ENCODE measurements at regions not wholly inside any gene's neighbourhood (a gene's known extent, or its start where the extent isn't known, plus 50 kb on each side); places are given as distances from the start of the nearest gene placed in this dataset.

DNA sequence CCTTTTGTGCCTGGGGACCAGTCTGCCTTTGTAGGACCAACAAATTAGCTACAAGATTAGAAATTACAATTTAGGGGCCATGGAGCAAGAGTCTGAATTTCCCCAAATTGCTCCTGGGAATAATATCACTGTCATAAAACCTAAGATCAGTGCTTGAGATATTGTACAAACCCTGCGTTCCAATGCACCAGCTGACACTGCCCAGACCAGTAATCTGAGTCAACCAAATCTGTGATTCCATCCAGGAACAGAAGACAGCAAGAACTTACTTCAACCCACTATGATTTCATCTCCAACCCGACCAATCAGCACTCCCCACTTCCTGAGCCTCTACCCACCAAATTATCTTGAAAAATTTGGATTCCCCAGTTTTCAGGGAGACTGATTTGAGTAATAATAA is 1305.0 kb upstream of the NRXN1 start:
- Histone ChIP-seq H3K79me2 (ENCODE audit: low read length) (no peaks in the 10 kb centered on the region), H3K27ac (ENCODE audit: low read length) (no peak overlapping the region), H3F3A (ENCODE audit: insufficient read depth, low read length) (no peaks in the 10 kb centered on the region), H3K9me2 (replicated peaks; ENCODE audit: insufficient read depth, low read length) (no peaks in the 10 kb centered on the region), H3K4me3 (ENCODE audit: low read length) (no peak overlapping the region), H3K27me3 (replicated peaks; ENCODE audit: insufficient read depth, low read length) (no peaks in the 10 kb centered on the region), H2AFZ (ENCODE audit: low read length) (no peak overlapping the region), H3K4me2 (ENCODE audit: low read depth, low read length) (no peak overlapping the region), H3K4me1 (ENCODE audit: low read length) (no peaks in the 10 kb centered on the region), H3K36me3 (replicated peaks; ENCODE audit: insufficient read depth, low read length) (no peaks in the 10 kb centered on the region), H4K20me1 (ENCODE audit: insufficient read depth, low read length) (no peaks in the 10 kb centered on the region), H3K9ac (ENCODE audit: low read length) (no peak overlapping the region), H3K9me3 (replicated peaks; ENCODE audit: insufficient read depth, low read length) (no peaks in the 10 kb centered on the region)
- no peak for TF ChIP-seq EZH2phosphoT487 (IDR thresholded peaks at IDR 0.05; ENCODE audit: low read length)
- no peak for TF ChIP-seq CTCF (IDR thresholded peaks at IDR 0.05; ENCODE audit: low read length)
- no peak for TF ChIP-seq EZH2 (optimal IDR thresholded peaks at IDR 0.05; ENCODE audit: low read depth, low read length)
- DNase-seq = no peak

DNA sequence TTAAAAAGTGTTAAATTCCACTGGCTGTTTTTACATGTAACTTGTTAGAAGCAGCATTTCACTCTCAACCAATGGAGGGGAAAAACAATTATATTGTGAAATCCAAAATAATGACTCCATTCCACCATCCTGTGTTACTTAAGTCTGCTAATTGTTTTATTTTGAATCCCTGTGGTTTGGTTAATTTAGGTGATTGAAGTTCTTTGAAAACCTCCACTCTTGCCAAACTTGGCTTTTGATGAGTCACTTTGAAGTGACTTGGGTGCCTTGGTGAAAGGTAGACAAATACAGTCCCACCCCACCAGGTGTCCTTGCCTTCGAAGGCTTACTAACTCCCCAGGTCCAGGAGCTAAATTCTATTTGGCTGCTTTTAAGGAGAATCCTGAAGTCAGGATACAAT is 1303.8 kb upstream of the NRXN1 start:
- no peak overlapping the region for H3K9ac ChIP-seq (ENCODE audit: low read length)
- no peak for DNase-seq
- no peaks in the 10 kb centered on the region for H3F3A ChIP-seq (ENCODE audit: insufficient read depth, low read length)
- no peak overlapping the region for H3K4me3 ChIP-seq (ENCODE audit: low read length)
- TF ChIP-seq EZH2phosphoT487 (IDR thresholded peaks at IDR 0.05; ENCODE audit: low read length) = no peak
- no peak for TF ChIP-seq EZH2 (optimal IDR thresholded peaks at IDR 0.05; ENCODE audit: low read depth, low read length)
- TF ChIP-seq CTCF (IDR thresholded peaks at IDR 0.05; ENCODE audit: low read length) = no peak
- no peak overlapping the region for H2AFZ ChIP-seq (ENCODE audit: low read length)
- no peaks in the 10 kb centered on the region for H3K27me3 ChIP-seq (replicated peaks; ENCODE audit: insufficient read depth, low read length)
- no peaks in the 10 kb centered on the region for H4K20me1 ChIP-seq (ENCODE audit: insufficient read depth, low read length)
- no peak overlapping the region for H3K27ac ChIP-seq (ENCODE audit: low read length)
- no peaks in the 10 kb centered on the region for H3K4me1 ChIP-seq (ENCODE audit: low read length)
- no peaks in the 10 kb centered on the region for H3K79me2 ChIP-seq (ENCODE audit: low read length)
- no peak overlapping the region for H3K4me2 ChIP-seq (ENCODE audit: low read depth, low read length)
- no peaks in the 10 kb centered on the region for H3K9me2 ChIP-seq (replicated peaks; ENCODE audit: insufficient read depth, low read length)
- H3K36me3 ChIP-seq (replicated peaks; ENCODE audit: insufficient read depth, low read length) = no peaks in the 10 kb centered on the region
- no peaks in the 10 kb centered on the region for H3K9me3 ChIP-seq (replicated peaks; ENCODE audit: insufficient read depth, low read length)

DNA sequence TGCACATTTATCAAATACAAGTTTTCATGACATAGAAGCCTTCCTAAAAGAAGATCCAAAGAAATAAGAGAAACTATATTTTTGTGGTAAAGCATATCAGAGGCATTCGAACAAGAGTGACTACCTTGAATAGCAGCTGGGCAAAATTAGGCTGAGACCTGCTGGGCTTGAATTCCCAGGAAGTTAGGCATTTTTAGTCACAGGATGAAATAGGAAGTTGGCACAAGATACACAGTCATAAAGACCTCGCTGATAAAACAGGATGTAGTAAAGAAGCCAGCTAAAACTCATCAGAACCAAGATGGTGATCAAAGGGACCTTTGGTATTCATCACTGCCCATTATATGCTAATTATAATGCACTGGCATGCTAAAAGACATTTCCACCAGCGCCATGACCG is 1302.3 kb upstream of the NRXN1 start:
- no peaks in the 10 kb centered on the region for H3F3A ChIP-seq (ENCODE audit: insufficient read depth, low read length)
- H4K20me1 ChIP-seq (ENCODE audit: insufficient read depth, low read length) = no peaks in the 10 kb centered on the region
- H3K36me3 ChIP-seq (replicated peaks; ENCODE audit: insufficient read depth, low read length) = no peaks in the 10 kb centered on the region
- H3K4me2 ChIP-seq (ENCODE audit: low read depth, low read length) = no peak overlapping the region
- no peak overlapping the region for H3K4me3 ChIP-seq (ENCODE audit: low read length)
- no peaks in the 10 kb centered on the region for H3K4me1 ChIP-seq (ENCODE audit: low read length)
- DNase-seq = no peak
- H3K9me2 ChIP-seq (replicated peaks; ENCODE audit: insufficient read depth, low read length) = no peaks in the 10 kb centered on the region
- no peaks in the 10 kb centered on the region for H3K27me3 ChIP-seq (replicated peaks; ENCODE audit: insufficient read depth, low read length)
- H2AFZ ChIP-seq (ENCODE audit: low read length) = no peak overlapping the region
- TF ChIP-seq EZH2 (optimal IDR thresholded peaks at IDR 0.05; ENCODE audit: low read depth, low read length) (no peak), CTCF (IDR thresholded peaks at IDR 0.05; ENCODE audit: low read length) (no peak), EZH2phosphoT487 (IDR thresholded peaks at IDR 0.05; ENCODE audit: low read length) (no peak)
- no peaks in the 10 kb centered on the region for H3K9me3 ChIP-seq (replicated peaks; ENCODE audit: insufficient read depth, low read length)
- H3K9ac ChIP-seq (ENCODE audit: low read length) = no peak overlapping the region
- no peak overlapping the region for H3K27ac ChIP-seq (ENCODE audit: low read length)
- H3K79me2 ChIP-seq (ENCODE audit: low read length) = no peaks in the 10 kb centered on the region
